ENCODE measurements at regions not wholly inside any gene's neighbourhood (a gene's known extent, or its start where the extent isn't known, plus 50 kb on each side); places are given as distances from the start of the nearest gene placed in this dataset.
"Not testable (repeated sequence)": the region's sequence is repeated elsewhere in the genome, so short reads cannot be mapped to it uniquely, and the experiment has no call there.

DNA sequence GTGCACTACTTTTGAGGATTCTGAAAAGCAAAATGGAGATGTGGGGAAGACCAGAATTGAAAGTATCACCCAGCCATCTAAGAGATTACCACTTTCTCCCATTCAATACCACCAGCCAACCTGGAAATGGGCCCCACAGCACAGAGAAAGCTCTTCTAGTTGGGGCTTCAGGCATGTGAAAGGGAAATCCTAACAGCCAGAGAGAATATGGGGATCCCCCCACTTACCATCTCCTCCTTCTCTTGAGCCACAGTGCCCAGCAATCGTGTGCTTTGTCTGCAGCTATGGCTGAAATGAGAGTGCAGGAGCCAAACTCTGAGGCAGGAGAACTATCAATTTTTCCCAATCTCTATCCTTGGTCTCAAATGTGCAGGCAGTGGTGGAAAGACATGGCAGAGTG lies 173.2 kb upstream of the KCTD7 start:
- not testable (repeated sequence) for DNase-seq (ENCODE audit: low read depth in 3 of 3, low spot score in 2 of 3)

DNA sequence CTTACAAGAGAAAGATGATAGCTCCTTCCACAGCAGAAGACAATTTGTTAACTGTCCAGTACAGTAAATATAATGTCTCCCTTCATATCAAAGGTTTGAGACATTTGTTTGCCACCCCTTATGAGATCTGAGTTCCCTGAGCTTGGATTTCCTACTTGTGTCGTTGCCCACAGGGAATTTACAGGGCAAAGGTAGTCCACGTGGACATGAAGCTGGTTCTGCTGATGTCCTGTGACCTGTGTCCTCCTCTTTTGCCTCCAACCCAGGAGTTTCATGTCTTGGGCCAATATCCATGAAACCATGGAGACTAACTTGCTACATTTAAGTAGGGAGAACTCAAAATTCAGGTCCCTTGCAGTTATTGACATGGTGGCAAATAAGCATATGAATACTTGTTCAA lies 172.2 kb upstream of the KCTD7 start:
- DNase-seq (ENCODE audit: low read depth in 3 of 3, low spot score in 2 of 3): not testable (repeated sequence)

GRCh38 chr7:66458991-66459390 lies 169.7 kb upstream of the KCTD7 start:
- not testable (repeated sequence) for DNase-seq (ENCODE audit: low read depth in 3 of 3, low spot score in 2 of 3)

GRCh38 chr7:66459783-66460413 lies 168.8 kb upstream of the KCTD7 start:
- DNase-seq (ENCODE audit: low read depth in 3 of 3, low spot score in 2 of 3): not testable (repeated sequence)

DNA sequence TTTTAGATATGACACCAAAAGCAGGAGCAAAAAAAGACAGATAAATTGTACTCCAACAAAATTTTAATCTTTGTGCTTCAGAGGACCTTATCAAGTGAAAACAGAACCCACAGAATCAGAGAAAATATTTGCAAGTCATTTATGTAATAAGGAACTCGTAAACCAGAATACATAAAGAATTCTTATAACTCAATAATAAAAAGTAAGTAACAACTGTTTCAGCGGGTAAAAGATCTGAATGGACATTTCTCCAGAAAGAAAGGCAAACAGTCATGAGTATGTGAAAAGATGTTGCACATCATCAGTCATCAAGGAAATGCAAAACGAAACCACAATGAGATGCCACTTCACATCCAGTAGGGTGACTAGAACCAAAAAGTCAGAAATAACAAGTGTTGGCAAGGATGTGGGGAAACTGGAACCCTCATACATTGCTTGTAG lies 167.7 kb upstream of the KCTD7 start:
- no peak for DNase-seq (ENCODE audit: low read depth in 3 of 3, low spot score in 2 of 3)

DNA sequence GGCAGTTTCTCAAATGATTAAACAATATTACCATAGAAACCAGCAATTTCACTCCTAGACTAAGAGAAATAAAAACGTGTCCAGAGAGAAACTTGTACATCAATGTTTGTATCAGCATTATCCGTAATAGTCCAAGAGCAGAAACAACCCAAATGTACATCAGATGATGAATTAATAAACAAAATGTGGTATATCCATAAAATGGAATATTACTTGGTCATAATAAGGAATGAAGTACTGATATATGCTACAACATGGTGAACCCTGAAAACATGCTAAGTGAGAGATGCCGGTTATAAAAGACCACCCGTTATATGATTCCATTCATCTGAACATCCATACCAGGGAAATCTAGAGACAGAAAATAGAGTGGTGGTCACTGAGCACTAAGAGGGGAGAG lies 167.3 kb upstream of the KCTD7 start:
- DNase-seq (ENCODE audit: low read depth in 3 of 3, low spot score in 2 of 3): not testable (repeated sequence)

DNA sequence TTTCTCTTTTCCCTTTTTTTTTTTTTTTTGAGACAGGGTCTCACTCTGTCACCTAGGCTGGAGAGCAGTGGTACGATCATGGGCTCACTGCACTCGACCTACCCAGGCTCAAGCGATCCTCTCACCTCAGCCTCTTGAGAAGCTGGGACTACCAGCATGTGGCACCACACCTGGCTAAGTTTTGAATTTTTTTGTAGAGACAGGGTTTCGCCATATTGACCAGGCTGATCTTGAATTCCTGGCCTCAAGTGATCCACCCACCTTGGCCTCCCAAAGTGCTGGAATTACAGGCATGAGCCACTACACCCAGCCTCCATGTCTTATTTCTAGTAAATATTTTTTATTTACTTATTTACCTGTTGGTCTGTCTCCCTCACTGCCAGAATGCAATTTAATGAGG lies 165.8 kb upstream of the KCTD7 start:
- not testable (repeated sequence) for DNase-seq (ENCODE audit: low read depth in 3 of 3, low spot score in 2 of 3)

GRCh38 chr7:66464059-66464458 lies 164.6 kb upstream of the KCTD7 start:
- DNase-seq (ENCODE audit: low read depth in 3 of 3, low spot score in 2 of 3): no peak

DNA sequence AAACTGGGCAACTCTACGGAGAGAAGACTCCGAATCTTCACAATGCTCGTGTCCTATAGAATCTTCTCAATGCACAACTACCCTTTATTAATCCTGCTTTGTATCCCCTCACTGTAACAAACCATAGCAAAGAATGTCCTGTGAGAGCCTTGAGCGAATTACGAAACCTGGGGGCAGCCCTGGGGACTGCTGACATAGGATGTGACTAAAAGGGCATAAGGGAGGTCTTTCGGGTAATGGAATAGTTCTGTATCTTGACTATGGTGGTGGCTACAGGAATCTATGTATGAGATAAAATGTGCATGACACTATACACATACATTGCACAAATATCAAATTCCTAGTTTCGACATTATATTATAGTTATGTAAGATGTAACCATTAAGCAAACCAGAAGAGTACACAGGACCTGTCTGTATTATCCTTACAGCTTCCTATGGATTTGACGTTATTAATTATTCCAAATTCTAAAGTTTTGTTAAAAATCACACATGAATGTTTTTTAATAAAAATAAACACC lies 162.5 kb upstream of the KCTD7 start:
- DNase-seq (ENCODE audit: low read depth in 3 of 3, low spot score in 2 of 3): no peak

- no peak for DNase-seq (ENCODE audit: low read depth in 3 of 3, low spot score in 2 of 3)
These were observed 160.8 kb upstream of the KCTD7 start for GRCh38 chr7:66467887-66468286.

GRCh38 chr7:66473064-66473463 lies 155.6 kb upstream of the KCTD7 start:
- DNase-seq (ENCODE audit: low read depth in 3 of 3, low spot score in 2 of 3): not testable (repeated sequence)

GRCh38 chr7:66474441-66474840 lies 154.2 kb upstream of the KCTD7 start:
- DNase-seq (ENCODE audit: low read depth in 3 of 3, low spot score in 2 of 3): no peak

GRCh38 chr7:66476056-66476455 lies 152.6 kb upstream of the KCTD7 start:
- not testable (repeated sequence) for DNase-seq (ENCODE audit: low read depth in 3 of 3, low spot score in 2 of 3)

DNA sequence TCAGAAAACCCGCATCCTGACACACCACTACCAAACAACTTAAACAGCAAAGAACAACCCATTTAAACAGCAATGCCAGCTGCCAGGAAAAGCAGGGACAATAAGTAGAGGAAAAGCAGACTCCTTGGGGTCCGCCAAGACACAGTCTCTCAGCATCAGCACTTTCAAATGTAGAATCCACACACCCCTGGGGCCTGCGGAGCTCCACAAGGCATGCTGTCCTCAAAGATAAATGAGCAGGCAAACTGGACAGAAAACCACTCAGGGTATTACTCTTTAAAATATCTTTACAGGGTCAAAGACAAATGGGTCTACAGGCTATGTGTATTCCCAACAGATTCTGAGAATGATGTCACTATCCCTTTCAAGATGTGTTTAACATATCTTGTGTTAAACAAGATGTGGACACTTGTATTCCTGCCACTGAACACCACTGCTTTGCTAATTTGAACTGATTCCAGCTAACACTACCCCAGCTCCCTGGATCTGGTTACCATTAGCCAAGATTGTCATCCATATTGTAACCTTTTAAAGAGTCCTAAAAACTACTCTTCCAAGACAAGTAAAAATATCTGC lies 150.8 kb upstream of the KCTD7 start:
- DNase-seq (ENCODE audit: low read depth in 3 of 3, low spot score in 2 of 3): not testable (repeated sequence)

DNA sequence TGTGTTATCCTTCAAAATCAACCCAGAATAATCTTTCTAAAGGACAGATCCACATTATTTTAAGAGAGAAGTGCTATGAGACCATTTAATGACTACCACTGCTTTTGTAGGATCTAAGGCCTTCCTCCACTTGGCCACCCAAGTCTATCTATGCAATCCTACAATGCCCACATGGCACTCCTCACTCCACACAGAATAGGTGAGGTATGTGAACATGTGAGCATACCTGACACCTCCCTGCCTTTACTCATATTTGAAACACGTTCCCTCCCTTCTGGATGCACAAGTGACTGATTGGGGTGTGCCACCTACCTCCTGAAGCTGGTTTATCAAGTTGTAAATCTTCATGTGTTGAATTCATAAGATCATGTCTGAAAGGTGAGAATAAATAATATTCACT lies 147.5 kb upstream of the KCTD7 start:
- DNase-seq (ENCODE audit: low read depth in 3 of 3, low spot score in 2 of 3): not testable (repeated sequence)

DNA sequence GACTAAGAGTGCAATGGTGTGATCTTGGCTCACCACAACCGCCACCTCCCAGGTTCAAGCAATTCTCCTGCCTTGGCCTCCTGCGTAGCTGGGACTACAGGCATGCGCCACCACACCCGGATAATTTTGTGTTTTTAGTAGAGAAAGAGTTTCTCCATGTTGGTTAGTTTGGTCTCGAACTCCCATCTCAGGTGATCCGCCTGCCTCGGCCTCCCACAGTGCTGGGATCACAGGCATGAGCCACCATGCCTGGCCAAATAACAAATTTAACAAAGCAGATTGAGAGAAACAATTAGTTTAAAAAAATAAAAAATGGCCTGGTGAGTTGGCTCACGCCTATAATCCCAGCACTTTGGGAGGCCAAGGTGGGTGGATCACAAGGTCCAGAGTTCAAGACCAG lies 139.6 kb upstream of the KCTD7 start:
- not testable (repeated sequence) for DNase-seq (ENCODE audit: low read depth in 3 of 3, low spot score in 2 of 3)

DNA sequence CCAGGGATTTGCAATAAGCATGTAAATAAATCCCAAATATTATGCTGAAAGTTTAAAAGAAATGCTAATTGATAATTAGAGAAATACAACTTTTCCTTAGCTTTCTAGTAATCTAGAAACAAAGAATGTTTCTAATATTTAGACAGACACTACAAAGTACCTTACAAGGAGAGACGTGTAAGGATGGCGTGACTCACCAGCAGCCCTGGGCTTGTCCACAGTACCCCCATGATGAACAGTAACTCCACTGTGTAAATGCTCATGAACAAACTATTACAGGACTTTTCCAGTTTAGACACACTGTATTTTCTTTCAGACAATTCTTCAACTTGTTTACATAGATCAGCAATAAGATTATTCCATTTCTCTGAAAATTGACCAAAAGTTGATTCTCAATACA lies 138.9 kb upstream of the KCTD7 start:
- not testable (repeated sequence) for DNase-seq (ENCODE audit: low read depth in 3 of 3, low spot score in 2 of 3)

GRCh38 chr7:66490979-66491378 lies 137.7 kb upstream of the KCTD7 start:
- DNase-seq (ENCODE audit: low read depth in 3 of 3, low spot score in 2 of 3): not testable (repeated sequence)

- not testable (repeated sequence) for DNase-seq (ENCODE audit: low read depth in 3 of 3, low spot score in 2 of 3)
These were observed 136.3 kb upstream of the KCTD7 start for GRCh38 chr7:66492405-66492804.

GRCh38 chr7:66493235-66494205 lies 135.2 kb upstream of the KCTD7 start:
- peak; percentile 94 to 97 (median 96) for DNase-seq (ENCODE audit: low read depth in 3 of 3, low spot score in 2 of 3)

GRCh38 chr7:66497346-66497745 lies 131.3 kb upstream of the KCTD7 start:
- no peak for DNase-seq (ENCODE audit: low read depth in 3 of 3, low spot score in 2 of 3)

Measured in right renal cortex interstitium (tissue), 3 donors.